HUES64 (cell line): ENCODE measurements at regions not wholly inside any gene's neighbourhood (a gene's known extent, or its start where the extent isn't known, plus 50 kb on each side); places are given as distances from the start of the nearest gene placed in this dataset.

Experiments used
- H3K27ac ChIP-seq: 2 replicates; pipeline ENCODE4 v1.7.0; 2013; ENCODE audit warnings: low read depth, low read length, inconsistent platforms
- H3K27me3 ChIP-seq: 2 replicates; pipeline ENCODE4 v1.6.1; 2013; ENCODE audit warnings: mild to moderate bottlenecking, low read length; ENCODE audit not compliant: insufficient read depth
- H3K36me3 ChIP-seq: 2 replicates; pipeline ENCODE4 v1.6.1; 2013; ENCODE audit warnings: mild to moderate bottlenecking, low read length; ENCODE audit not compliant: insufficient read depth
- H3K4me1 ChIP-seq: 2 replicates; pipeline ENCODE4 v1.6.1; 2013; ENCODE audit warnings: mild to moderate bottlenecking, low read length, moderate library complexity; ENCODE audit not compliant: insufficient read depth
- H3K4me3 ChIP-seq: 2 replicates; pipeline ENCODE4 v1.5.1; 2013; ENCODE audit warnings: mild to moderate bottlenecking, low read length, moderate library complexity
- H3K9ac ChIP-seq: 2 replicates; pipeline ENCODE4 v1.6.1; 2013; ENCODE audit warnings: mild to moderate bottlenecking, low read depth, low read length
- H3K9me3 ChIP-seq: 2 replicates; pipeline ENCODE4 v1.6.1; 2013; ENCODE audit warnings: low read depth, low read length; ENCODE audit not compliant: insufficient read depth
- WGBS: fragments of 150-250, 120-280 bp; methylation state at CpG from one replicate; pipeline ENCODE4 v1.1.7; 2013; ENCODE audit warnings: missing lambda C conversion rate; 5-methylcytosine and 5-hydroxymethylcytosine counted together

- H3K4me1 ChIP-seq = peaks cover 9% of the 10 kb centered on the region; the same call in 1 of the 2 replicates
- no peaks in the 10 kb centered on the region for H3K27me3 ChIP-seq
- 60% methylated on average over 4 of the region's 4 CpGs for WGBS
- no peak overlapping the region for H3K9ac ChIP-seq
- no peaks in the 10 kb centered on the region for H3K36me3 ChIP-seq
- no peak overlapping the region for H3K4me3 ChIP-seq
- peaks cover 11% of the 10 kb centered on the region; the same call in 1 of the 2 replicates for H3K9me3 ChIP-seq
- peak overlapping the region; percentile 15; the same call in 1 of the 2 replicates for H3K27ac ChIP-seq
These were observed 87.6 kb downstream of the VSTM2A start for GRCh38 chr7:54629771-54630170.

- H3K27ac ChIP-seq = no peak overlapping the region
- H3K9ac ChIP-seq = no peak overlapping the region
- no peaks in the 10 kb centered on the region for H3K36me3 ChIP-seq
- H3K4me3 ChIP-seq = no peak overlapping the region
- H3K4me1 ChIP-seq = no peaks in the 10 kb centered on the region
- H3K27me3 ChIP-seq = no peaks in the 10 kb centered on the region
- no peaks in the 10 kb centered on the region for H3K9me3 ChIP-seq
- 95% methylated on average over 3 of the region's 3 CpGs for WGBS
These were observed 80.6 kb downstream of the VSTM2A start for GRCh38 chr7:54622696-54623309.
